Colonic mucosa (tissue), 4 donors: ENCODE measurements at regions not wholly inside any gene's neighbourhood (a gene's known extent, or its start where the extent isn't known, plus 50 kb on each side); places are given as distances from the start of the nearest gene placed in this dataset.

Experiments
- DNase-seq: peaks from one replicate; pipeline ENCODE4 v3.0.0-alpha.2; 2020
- H3K27ac ChIP-seq: fragments of 200-600 bp; one replicate; pipeline ENCODE4 v1.8.0; 2021
- H3K27me3 ChIP-seq: fragments of 200-600 bp; one replicate; pipeline ENCODE4 v1.8.0; 2021
- H3K36me3 ChIP-seq: fragments of 200-600 bp; one replicate; pipeline ENCODE4 v1.8.0; 2021
- H3K4me1 ChIP-seq: fragments of 200-600 bp; one replicate; pipeline ENCODE4 v1.8.0; 2021; ENCODE audit warnings: mild to moderate bottlenecking
- H3K4me3 ChIP-seq: fragments of 200-600 bp; one replicate; pipeline ENCODE4 v1.8.0; 2021
- H3K9ac ChIP-seq, 2 donors: one replicate each; pipeline ENCODE4 v1.7.0; 2013; ENCODE audit warnings: control low read depth in 2 of 2, low read depth in 2 of 2, low read length in 2 of 2
- H3K9me3 ChIP-seq: fragments of 200-600 bp; one replicate; pipeline ENCODE4 v1.8.0; 2021
- CTCF ChIP-seq: fragments of 200-600 bp; IDR thresholded peaks from one replicate; pipeline ENCODE4 v1.8.0; 2022; ENCODE audit warnings: antibody characterized with exemption, mild to moderate bottlenecking
- intact Hi-C: fragments of 100-400 bp; cut with DNase I; formaldehyde crosslinking; loops from one replicate; pipeline ENCODE4 v1.14.1; 2022
- donor health status: healthy.
- donor health status: DM: no; HTN: no; CAD: no.
- donor health status: DM: no; HTN: no; CAD: no.

GRCh38 chr7:89401099-89401498 lies 605.6 kb upstream of the TEX47 start:
- intact Hi-C loops, result no loop called here
- Histone ChIP-seq H3K9me3 (no peaks in the 10 kb centered on the region), H3K4me1 (no peaks in the 10 kb centered on the region), H3K27me3 (no peaks in the 10 kb centered on the region), H3K4me3 (no peak overlapping the region), H3K27ac (no peak overlapping the region), H3K36me3 (no peaks in the 10 kb centered on the region), H3K9ac (no peak overlapping the region)
- DNase-seq, result no peak
- TF ChIP-seq CTCF, result no peak

GRCh38 chr7:89401690-89402089 lies 606.2 kb upstream of the TEX47 start:
- H3K9me3 ChIP-seq, result no peaks in the 10 kb centered on the region
- no peaks in the 10 kb centered on the region for H3K4me1 ChIP-seq
- no peak overlapping the region for H3K4me3 ChIP-seq
- no peaks in the 10 kb centered on the region for H3K27me3 ChIP-seq
- H3K9ac ChIP-seq, result no peak overlapping the region
- intact Hi-C loops, result no loop called here
- H3K36me3 ChIP-seq, result no peaks in the 10 kb centered on the region
- no peak for TF ChIP-seq CTCF
- no peak for DNase-seq
- no peak overlapping the region for H3K27ac ChIP-seq

- no peaks in the 10 kb centered on the region for H3K4me1 ChIP-seq
- TF ChIP-seq CTCF, result no peak
- intact Hi-C loops, result no loop called here
- no peaks in the 10 kb centered on the region for H3K36me3 ChIP-seq
- no peak overlapping the region for H3K9ac ChIP-seq
- H3K27me3 ChIP-seq, result no peaks in the 10 kb centered on the region
- no peaks in the 10 kb centered on the region for H3K9me3 ChIP-seq
- no peak for DNase-seq
- no peak overlapping the region for H3K27ac ChIP-seq
- H3K4me3 ChIP-seq, result no peak overlapping the region
Observed at GRCh38 chr7:89451911-89452310, 656.4 kb upstream of the TEX47 start.

- intact Hi-C loops, result no loop called here
- Histone ChIP-seq H3K4me3 (no peak overlapping the region), H3K9me3 (no peaks in the 10 kb centered on the region), H3K36me3 (no peaks in the 10 kb centered on the region), H3K4me1 (no peaks in the 10 kb centered on the region), H3K27me3 (no peaks in the 10 kb centered on the region), H3K9ac (no peak overlapping the region), H3K27ac (no peak overlapping the region)
- no peak for TF ChIP-seq CTCF
- no peak for DNase-seq
Observed at GRCh38 chr7:89456556-89456955, 661.0 kb upstream of the TEX47 start.

- H3K4me3 ChIP-seq, result no peak overlapping the region
- H3K27ac ChIP-seq, result no peak overlapping the region
- no peaks in the 10 kb centered on the region for H3K9me3 ChIP-seq
- H3K9ac ChIP-seq, result no peak overlapping the region
- no peaks in the 10 kb centered on the region for H3K27me3 ChIP-seq
- DNase-seq, result no peak
- no peaks in the 10 kb centered on the region for H3K4me1 ChIP-seq
- H3K36me3 ChIP-seq, result no peaks in the 10 kb centered on the region
- TF ChIP-seq CTCF, result no peak
- intact Hi-C loops, result no loop called here
Observed at GRCh38 chr7:89458114-89458513, 662.6 kb upstream of the TEX47 start.

GRCh38 chr7:89474456-89474855 lies 678.9 kb upstream of the TEX47 start:
- Histone ChIP-seq H3K27me3 (no peaks in the 10 kb centered on the region), H3K9me3 (no peaks in the 10 kb centered on the region), H3K36me3 (no peaks in the 10 kb centered on the region), H3K4me3 (no peak overlapping the region), H3K4me1 (no peaks in the 10 kb centered on the region), H3K9ac (no peak overlapping the region), H3K27ac (no peak overlapping the region)
- no peak for DNase-seq
- intact Hi-C loops, result no loop called here
- TF ChIP-seq CTCF, result no peak
